H54 (cell line): ENCODE measurements at regions not wholly inside any gene's neighbourhood (a gene's known extent, or its start where the extent isn't known, plus 50 kb on each side); places are given as distances from the start of the nearest gene placed in this dataset.
"Not testable (repeated sequence)": the region's sequence is repeated elsewhere in the genome, so short reads cannot be mapped to it uniquely, and the experiment has no call there.

ENCODE experiments used
- DNase-seq: peaks from one replicate; pipeline ENCODE4 v3.0.0; 2011; ENCODE audit warnings: low spot score, mixed read lengths; ENCODE audit not compliant: insufficient read length
- FAIRE-seq: peaks from 3 replicates; lab custom pipeline; 2011; peaks lifted over from hg19 to GRCh38; lab: Jason Lieb, UNC
- POLR2A ChIP-seq: IDR thresholded peaks from 2 replicates; pipeline ENCODE4 v1.6.1; 2011; ENCODE audit warnings: low read depth, mild to moderate bottlenecking, low read length

GRCh38 chr16:64687123-64687522 lies 434.7 kb downstream of the CDH11 start:
- DNase-seq = no peak
- FAIRE-seq = no peak
- TF ChIP-seq POLR2A = no peak

- DNase-seq = no peak
- FAIRE-seq = no peak
- no peak for TF ChIP-seq POLR2A
These were observed 441.7 kb downstream of the CDH11 start for GRCh38 chr16:64679976-64680690.

GRCh38 chr16:64669573-64669972 lies 452.3 kb downstream of the CDH11 start:
- TF ChIP-seq POLR2A = no peak
- no peak for FAIRE-seq
- DNase-seq = no peak

DNA sequence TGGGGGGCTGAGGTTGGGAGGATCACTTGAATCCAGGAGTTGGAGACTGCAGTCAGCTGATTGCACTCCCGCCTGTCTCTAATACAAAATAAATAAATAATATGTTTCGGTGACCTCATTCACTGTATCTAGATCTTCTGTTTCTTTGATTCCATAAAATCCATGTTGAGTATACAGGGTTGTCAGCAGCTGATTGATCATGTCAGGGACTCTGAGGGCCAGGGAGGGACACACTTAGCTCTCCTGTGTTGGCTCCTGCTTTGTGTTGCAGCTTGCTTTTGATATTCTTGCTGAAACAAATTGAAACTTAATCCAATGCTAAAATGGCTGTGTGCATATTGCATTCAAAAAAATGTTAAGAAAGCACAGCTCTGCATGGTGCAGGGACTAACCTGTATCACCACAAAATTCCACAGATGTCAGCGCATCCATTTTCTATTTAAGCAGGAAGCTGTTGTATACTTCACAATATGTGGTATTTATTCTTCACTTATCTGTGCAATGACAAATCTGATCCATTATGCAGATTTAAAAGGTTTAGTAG lies 454.5 kb downstream of the CDH11 start:
- no peak for TF ChIP-seq POLR2A
- DNase-seq (no peak), FAIRE-seq (no peak)

DNA sequence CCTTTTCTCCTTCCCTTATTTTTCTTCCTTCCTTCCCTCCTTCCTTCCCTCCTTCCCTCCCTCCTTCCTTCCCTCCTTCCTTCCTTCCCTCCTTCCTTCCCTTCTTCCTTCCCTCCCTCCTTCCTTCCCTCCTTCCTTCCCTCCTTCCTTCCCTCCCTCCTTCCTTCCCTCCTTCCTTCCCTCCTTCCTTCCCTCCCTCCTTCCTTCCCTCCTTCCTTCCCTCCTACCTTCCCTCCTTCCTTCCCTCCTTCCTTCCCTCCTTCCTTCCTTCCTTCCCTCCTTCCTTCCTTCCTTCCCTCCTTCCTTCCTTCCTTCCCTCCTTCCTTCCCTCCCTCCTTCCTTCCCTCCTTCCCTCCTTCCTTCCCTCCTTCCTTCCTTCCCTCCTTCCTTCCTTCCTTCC lies 459.6 kb downstream of the CDH11 start:
- not testable (repeated sequence) for FAIRE-seq

DNA sequence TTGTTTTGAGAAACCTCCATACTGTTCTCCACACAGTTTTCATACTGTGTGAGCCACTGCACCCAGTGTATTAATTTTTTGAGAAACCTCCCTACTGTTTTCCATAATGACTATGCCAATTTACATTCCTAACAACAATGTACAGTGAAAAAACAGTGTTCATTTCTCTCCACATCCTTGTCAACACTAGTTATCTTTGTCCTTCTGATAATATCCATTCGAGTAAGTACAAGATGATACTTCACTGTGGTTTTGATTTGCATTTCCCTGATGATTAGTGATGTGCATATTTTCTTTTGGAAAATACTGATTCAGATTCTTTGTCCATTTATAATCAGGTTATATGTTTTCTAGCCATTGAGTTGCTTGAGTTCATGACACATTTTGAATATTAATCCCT lies 462.0 kb downstream of the CDH11 start:
- FAIRE-seq (no peak), DNase-seq (no peak)
- TF ChIP-seq POLR2A = no peak

More for the DNA sequence above, 459.6 kb downstream of the CDH11 start:
- DNase-seq = not testable (repeated sequence)

DNA sequence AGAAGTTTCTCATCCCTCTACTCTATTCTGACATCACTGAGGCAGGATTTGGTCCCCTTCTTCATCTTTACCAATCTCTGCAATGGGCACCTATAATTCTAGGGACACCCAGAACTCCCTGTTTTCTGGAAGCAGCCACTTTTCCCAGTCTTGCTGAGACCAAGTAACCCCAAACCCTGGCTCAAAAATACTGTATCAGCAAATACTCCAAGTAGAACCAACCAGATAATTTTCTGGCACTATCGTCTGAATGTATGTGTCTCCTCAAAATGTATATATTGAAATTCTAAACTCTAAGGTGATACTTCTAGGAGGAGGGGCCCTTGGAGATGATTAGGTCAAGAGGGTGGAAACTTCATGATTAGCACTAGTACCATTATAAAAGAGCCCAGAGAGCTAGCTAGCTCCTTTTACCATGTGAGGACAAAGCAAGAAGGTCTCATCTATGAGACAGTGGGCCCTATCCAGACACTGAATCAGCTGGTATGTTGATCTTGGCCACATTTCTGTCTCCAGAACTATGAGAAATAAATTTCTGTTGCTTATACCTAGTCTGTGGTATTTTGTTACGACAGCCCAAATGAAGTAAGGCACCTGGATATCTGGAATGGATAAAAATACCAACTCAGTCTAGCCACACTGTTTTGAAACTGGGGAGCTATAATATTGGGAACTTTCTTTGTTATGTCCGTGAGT lies 464.4 kb downstream of the CDH11 start:
- no peak for DNase-seq
- FAIRE-seq = no peak
- no peak for TF ChIP-seq POLR2A

DNA sequence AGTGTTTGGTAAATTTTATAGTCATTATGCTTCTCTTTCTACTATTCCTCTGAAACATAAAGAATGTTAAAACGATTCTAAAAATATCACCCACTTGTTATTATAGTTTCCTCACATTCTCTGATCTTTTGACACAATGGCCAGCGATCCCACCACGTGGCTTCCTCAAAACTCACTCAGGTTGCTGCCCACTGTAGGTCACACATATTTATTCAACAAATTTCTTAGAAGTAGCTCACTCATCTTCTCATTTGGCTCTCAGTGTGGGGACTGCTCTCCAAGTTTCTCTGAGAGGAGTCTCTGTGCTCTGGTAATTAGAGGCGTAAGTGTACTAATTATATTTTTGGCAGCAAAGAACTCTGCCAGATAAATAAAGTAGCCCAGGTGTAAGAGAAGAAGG lies 465.4 kb downstream of the CDH11 start:
- DNase-seq = no peak
- no peak for TF ChIP-seq POLR2A
- no peak for FAIRE-seq

GRCh38 chr16:64654178-64654577 lies 467.7 kb downstream of the CDH11 start:
- FAIRE-seq (no peak), DNase-seq (no peak)
- no peak for TF ChIP-seq POLR2A

DNA sequence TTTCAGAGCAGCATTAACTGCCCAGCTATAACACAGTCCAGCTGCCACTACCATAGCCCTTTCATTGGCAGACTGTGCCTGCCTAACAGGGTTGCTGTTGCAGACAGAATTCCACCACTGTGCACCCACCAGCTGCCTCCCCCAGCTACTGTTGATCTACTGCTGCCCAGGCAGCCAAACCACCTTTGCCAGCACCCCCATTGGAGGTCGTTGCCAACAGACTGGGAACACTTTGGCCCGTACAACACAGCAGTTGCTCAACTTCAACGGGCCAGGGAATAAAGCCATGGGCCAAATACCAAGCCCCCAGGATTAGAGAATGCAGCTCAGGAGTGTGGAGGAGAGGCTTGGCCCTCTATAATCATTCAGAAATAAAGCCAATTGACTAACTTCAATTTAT lies 473.6 kb downstream of the CDH11 start:
- no peak for TF ChIP-seq POLR2A
- DNase-seq (no peak), FAIRE-seq (no peak)

- FAIRE-seq (no peak), DNase-seq (no peak)
- TF ChIP-seq POLR2A = no peak
These were observed 480.5 kb downstream of the CDH11 start for GRCh38 chr16:64641343-64641742.

DNA sequence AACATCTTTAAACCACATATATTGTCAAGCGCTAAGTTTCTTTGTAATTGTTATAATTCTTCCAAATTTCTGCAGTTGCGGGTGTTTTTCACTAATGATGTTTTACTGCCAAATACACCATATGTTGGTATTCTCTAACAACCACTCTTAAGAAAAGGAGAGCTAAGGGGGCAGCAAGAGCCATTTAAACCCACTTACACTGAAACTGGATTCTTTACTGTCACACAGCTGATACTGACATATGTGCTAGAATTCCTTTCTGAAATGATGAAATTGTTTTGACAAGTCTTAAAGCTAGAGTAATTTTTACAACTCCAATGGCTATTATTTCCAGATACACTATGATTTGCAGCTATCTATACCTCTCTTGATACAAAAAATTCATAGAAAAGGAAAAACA lies 483.1 kb downstream of the CDH11 start:
- FAIRE-seq = no peak
- TF ChIP-seq POLR2A = no peak
- no peak for DNase-seq

DNA sequence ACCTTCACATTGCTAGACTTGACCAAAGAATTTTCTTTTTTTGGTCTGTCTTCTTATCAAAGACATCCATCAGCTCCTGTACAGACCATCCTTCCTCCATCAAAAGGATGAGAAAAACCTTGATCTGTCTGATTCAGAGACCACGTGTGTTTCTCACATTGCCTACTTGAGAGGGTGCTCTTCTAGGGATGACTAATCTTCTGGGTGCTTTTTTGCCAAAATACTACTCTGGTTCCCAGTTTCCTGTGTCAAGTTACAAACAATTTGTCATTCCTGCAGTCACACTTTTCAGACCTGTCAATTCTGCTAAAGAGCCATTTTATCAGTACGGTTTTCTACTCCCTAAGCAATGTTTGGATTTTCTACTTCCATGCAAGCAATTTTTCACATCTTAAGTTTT lies 492.2 kb downstream of the CDH11 start:
- DNase-seq = no peak
- FAIRE-seq = no peak
- no peak for TF ChIP-seq POLR2A

DNA sequence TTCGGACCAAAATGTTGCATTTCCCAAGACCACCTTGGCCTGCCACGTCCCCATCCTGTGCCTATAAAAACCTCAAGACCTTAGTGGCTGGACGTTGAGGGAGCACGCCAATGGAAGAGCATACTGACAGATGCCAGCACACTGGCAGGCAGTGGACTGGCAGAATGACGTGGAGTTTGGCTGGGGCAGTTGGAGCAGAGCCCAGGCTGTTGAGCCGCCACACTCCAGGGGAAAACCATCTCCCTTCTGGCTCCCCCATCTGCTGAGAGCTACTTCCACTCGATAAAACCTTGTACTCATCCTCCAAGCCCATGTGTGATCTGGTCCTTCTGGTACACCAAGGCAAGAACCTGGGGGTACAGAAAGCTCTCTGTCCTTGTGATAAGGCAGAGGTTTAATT lies 494.1 kb downstream of the CDH11 start:
- no peak for TF ChIP-seq POLR2A
- DNase-seq (no peak), FAIRE-seq (no peak)

GRCh38 chr16:64627288-64627687 lies 494.6 kb downstream of the CDH11 start:
- no peak for TF ChIP-seq POLR2A
- FAIRE-seq (no peak), DNase-seq (no peak)
